ENCODE measurements at regions not wholly inside any gene's neighbourhood (a gene's known extent, or its start where the extent isn't known, plus 50 kb on each side); places are given as distances from the start of the nearest gene placed in this dataset.

DNA sequence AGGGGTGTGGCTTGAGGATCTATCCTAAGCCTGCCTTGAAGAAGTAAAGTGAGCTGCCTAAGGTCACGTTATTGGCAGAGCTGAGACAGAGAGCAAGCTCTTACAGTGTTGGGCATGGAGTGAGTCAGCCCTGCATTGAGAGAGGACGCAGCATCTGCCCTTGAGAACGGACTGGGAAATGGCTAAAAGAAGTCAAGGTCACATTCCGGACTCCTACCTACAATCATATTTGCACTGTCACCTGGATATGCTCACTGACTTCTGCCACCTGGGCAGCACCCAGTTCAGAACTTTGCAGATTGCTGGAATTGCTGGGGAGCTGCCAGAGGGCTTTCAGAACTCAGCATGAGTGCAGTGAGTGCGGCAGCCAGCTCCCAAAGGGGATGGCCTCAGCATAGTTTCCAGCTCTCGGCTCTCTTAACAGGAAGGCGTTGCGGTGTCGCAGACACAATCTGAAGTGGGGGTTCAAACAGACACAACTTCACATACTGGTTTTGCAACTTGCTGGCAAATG is 199.3 kb upstream of the SGK1 start:
- no peaks in the 10 kb centered on the region for H3K27me3 Mint-ChIP-seq (ENCODE audit: unreplicated experiment)
- no peaks in the 10 kb centered on the region for H3K9me3 Mint-ChIP-seq (ENCODE audit: low read depth, unreplicated experiment)
- TF ChIP-seq, protein P1, sequence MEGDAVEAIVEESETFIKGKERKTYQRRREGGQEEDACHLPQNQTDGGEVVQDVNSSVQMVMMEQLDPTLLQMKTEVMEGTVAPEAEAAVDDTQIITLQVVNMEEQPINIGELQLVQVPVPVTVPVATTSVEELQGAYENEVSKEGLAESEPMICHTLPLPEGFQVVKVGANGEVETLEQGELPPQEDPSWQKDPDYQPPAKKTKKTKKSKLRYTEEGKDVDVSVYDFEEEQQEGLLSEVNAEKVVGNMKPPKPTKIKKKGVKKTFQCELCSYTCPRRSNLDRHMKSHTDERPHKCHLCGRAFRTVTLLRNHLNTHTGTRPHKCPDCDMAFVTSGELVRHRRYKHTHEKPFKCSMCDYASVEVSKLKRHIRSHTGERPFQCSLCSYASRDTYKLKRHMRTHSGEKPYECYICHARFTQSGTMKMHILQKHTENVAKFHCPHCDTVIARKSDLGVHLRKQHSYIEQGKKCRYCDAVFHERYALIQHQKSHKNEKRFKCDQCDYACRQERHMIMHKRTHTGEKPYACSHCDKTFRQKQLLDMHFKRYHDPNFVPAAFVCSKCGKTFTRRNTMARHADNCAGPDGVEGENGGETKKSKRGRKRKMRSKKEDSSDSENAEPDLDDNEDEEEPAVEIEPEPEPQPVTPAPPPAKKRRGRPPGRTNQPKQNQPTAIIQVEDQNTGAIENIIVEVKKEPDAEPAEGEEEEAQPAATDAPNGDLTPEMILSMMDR (IDR thresholded peaks at IDR 0.05; ENCODE audit: unreplicated experiment): no peak
- peaks cover 10% of the 10 kb centered on the region for H3K4me1 Mint-ChIP-seq (ENCODE audit: low read depth, unreplicated experiment)
- CTCF ChIA-PET: interaction anchor here (0.6 kb wide), 1 partner anchor 526 kb away, joined by 3 read pairs; no protein-coding TSS in a partner anchor
- no peak overlapping the region for H3K27ac Mint-ChIP-seq (ENCODE audit: unreplicated experiment)
- H3K36me3 Mint-ChIP-seq (ENCODE audit: insufficient read depth, unreplicated experiment): no peaks in the 10 kb centered on the region
- DNase-seq: peak; percentile 30
- intact Hi-C loops (cut with micrococcal nuclease; ENCODE audit: unreplicated experiment): no loop called here
- no TSS peak for BruUV-seq (replicated peaks)
- peak overlapping the region; percentile 30 for H3K4me3 Mint-ChIP-seq (ENCODE audit: low read depth, unreplicated experiment)

DNA sequence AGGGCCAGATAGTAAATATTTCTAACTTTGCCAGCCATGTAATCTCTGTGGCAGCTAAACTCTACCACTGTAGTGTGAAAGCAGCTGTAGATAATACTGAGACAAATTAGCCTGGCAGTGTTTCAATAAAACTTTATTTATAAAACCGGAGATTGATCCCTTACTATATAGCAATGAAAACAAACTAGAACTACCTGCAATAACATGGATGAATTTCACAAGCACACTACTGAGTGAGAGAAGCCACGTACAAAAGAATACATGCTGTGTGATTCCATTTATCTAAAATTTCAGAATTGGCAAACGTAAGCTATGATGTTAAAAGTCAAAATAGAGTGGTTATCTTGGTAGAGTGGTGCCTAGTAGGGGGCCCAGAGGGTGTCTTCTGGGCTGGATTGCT is 198.7 kb upstream of the SGK1 start:
- intact Hi-C loops (cut with micrococcal nuclease; ENCODE audit: unreplicated experiment): no loop called here
- Mint-ChIP-seq H3K4me3 (ENCODE audit: low read depth, unreplicated experiment) (no peak overlapping the region), H3K9me3 (ENCODE audit: low read depth, unreplicated experiment) (no peaks in the 10 kb centered on the region), H3K27ac (ENCODE audit: unreplicated experiment) (no peak overlapping the region), H3K36me3 (ENCODE audit: insufficient read depth, unreplicated experiment) (no peaks in the 10 kb centered on the region), H3K4me1 (ENCODE audit: low read depth, unreplicated experiment) (peaks cover 10% of the 10 kb centered on the region), H3K27me3 (ENCODE audit: unreplicated experiment) (no peaks in the 10 kb centered on the region)
- CTCF ChIA-PET: interaction anchor here (0.6 kb wide), 1 partner anchor 526 kb away, joined by 3 read pairs; no protein-coding TSS in a partner anchor
- TF ChIP-seq, protein P1 (IDR thresholded peaks at IDR 0.05; ENCODE audit: unreplicated experiment): no peak
- no peak for DNase-seq
- no TSS peak for BruUV-seq (replicated peaks)

DNA sequence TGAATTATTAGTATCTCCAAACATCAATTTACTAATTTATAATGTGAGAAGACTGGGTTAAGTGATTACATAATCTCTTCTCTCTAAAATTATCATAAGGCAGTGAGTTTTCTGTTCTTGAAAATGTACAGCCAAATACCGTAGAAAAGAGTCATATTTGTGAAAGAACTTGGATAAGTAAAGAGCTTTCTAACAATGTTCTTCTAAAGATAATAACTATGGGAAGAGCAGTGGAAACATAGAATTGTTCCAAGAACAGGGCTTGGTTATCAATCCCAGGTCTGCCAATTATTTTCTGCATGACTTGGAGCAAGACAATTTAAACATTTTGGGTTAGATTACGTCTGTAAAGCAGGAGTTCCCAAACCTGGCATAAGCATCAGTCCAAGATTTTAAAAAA is 198.1 kb upstream of the SGK1 start:
- H3K4me1 Mint-ChIP-seq (ENCODE audit: low read depth, unreplicated experiment): peaks cover 10% of the 10 kb centered on the region

DNA sequence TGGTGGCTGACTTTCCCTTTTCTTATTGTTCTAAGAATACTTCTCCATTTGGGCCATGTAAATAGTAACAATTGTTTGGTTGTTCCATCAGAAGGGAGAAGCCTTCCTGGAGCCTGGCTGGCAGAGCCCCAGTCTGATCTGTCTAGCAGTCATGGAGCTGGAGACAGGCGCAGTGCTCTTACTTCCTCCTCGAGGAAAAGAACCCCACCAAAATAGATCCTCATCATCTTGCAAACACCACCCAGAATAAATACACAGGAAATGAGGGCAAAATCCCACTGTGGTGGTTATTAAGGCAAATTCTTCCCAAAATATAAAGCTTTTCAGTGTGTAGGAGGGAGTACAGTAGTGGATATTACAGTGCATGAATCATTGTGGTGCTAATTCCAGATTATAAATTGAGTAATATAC is 195.1 kb upstream of the SGK1 start:
- TF ChIP-seq, protein P1 (IDR thresholded peaks at IDR 0.05; ENCODE audit: unreplicated experiment): no peak
- no peak overlapping the region for H3K27ac Mint-ChIP-seq (ENCODE audit: unreplicated experiment)
- peaks cover 10% of the 10 kb centered on the region for H3K4me1 Mint-ChIP-seq (ENCODE audit: low read depth, unreplicated experiment)
- no peaks in the 10 kb centered on the region for H3K27me3 Mint-ChIP-seq (ENCODE audit: unreplicated experiment)
- intact Hi-C loops (cut with micrococcal nuclease; ENCODE audit: unreplicated experiment): no loop called here
- H3K36me3 Mint-ChIP-seq (ENCODE audit: insufficient read depth, unreplicated experiment): no peaks in the 10 kb centered on the region
- no peak overlapping the region for H3K4me3 Mint-ChIP-seq (ENCODE audit: low read depth, unreplicated experiment)
- H3K9me3 Mint-ChIP-seq (ENCODE audit: low read depth, unreplicated experiment): peaks cover 2% of the 10 kb centered on the region
- no TSS peak for BruUV-seq (replicated peaks)
- DNase-seq: no peak
- CTCF ChIA-PET: no interaction called here

More for the DNA sequence above, 198.1 kb upstream of the SGK1 start:
- Mint-ChIP-seq H3K4me3 (ENCODE audit: low read depth, unreplicated experiment) (no peak overlapping the region), H3K27ac (ENCODE audit: unreplicated experiment) (no peak overlapping the region), H3K27me3 (ENCODE audit: unreplicated experiment) (no peaks in the 10 kb centered on the region), H3K9me3 (ENCODE audit: low read depth, unreplicated experiment) (no peaks in the 10 kb centered on the region), H3K36me3 (ENCODE audit: insufficient read depth, unreplicated experiment) (no peaks in the 10 kb centered on the region)
- DNase-seq: no peak
- intact Hi-C loops (cut with micrococcal nuclease; ENCODE audit: unreplicated experiment): no loop called here
- TF ChIP-seq, protein P1 (IDR thresholded peaks at IDR 0.05; ENCODE audit: unreplicated experiment): no peak
- BruUV-seq (replicated peaks): no TSS peak
- CTCF ChIA-PET: no interaction called here
